PC-9 (cell line): ENCODE measurements at regions not wholly inside any gene's neighbourhood (a gene's known extent, or its start where the extent isn't known, plus 50 kb on each side); places are given as distances from the start of the nearest gene placed in this dataset.

Source experiments
- BruUV-seq: library from RNA; stranded (reverse); fragments of 400-500 nt; replicated peaks from 2 replicates; lab custom pipeline; 2021; lab: Mats Ljungman, UMichigan
- CTCF ChIA-PET: fragments of 300-600 bp; sonication (Branson Sonifier 250); formaldehyde crosslinking; loops from one replicate; lab custom pipeline; 2022; ENCODE audit warnings: antibody characterized with exemption; lab: Charles Lee
- POLR2A ChIA-PET: fragments of 300-600 bp; sonication (Branson Sonifier 250); formaldehyde crosslinking; loops from one replicate; lab custom pipeline; 2022; ENCODE audit warnings: antibody characterized with exemption; ENCODE audit not compliant: unreplicated experiment; lab: Charles Lee
- DNase-seq, 2 experiments: peaks; one replicate each; pipeline versions ENCODE4 v3.0.0 to v3.0.0-alpha.2; 2015 to 2022; ENCODE audit warnings: mixed read lengths in 1 of 2
- H2AFZ ChIP-seq: fragments of 200-600 bp; sonication (generic); 2 replicates; pipeline ENCODE4 v1.8.1; 2017; ENCODE audit warnings: antibody characterized with exemption
- H3F3A ChIP-seq: fragments of 200-600 bp; sonication (generic); 2 replicates; pipeline ENCODE4 v1.8.1; 2017; ENCODE audit warnings: antibody characterized with exemption, mild to moderate bottlenecking, low read depth; ENCODE audit not compliant: insufficient read depth
- H3K27ac ChIP-seq: fragments of 200-600 bp; sonication (generic); 2 replicates; pipeline ENCODE4 v1.6.1; 2016; ENCODE audit warnings: mixed run types
- H3K27me3 ChIP-seq: fragments of 200-600 bp; sonication (generic); 2 replicates; pipeline ENCODE4 v1.6.1; 2016; ENCODE audit warnings: low read depth, mixed run types; ENCODE audit not compliant: insufficient read depth
- H3K36me3 ChIP-seq: fragments of 200-600 bp; sonication (generic); 2 replicates; pipeline ENCODE4 v1.6.1; 2016; ENCODE audit warnings: low read depth, mixed run types
- H3K4me1 ChIP-seq: fragments of 200-600 bp; sonication (generic); replicated peaks from 2 replicates; pipeline ENCODE4 v1.6.1; 2016; ENCODE audit warnings: mixed run types; ENCODE audit not compliant: insufficient read depth
- H3K4me2 ChIP-seq: fragments of 200-600 bp; sonication (generic); 2 replicates; pipeline ENCODE4 v1.6.1; 2017; ENCODE audit warnings: mixed run types
- H3K4me3 ChIP-seq: fragments of 200-600 bp; sonication (generic); 2 replicates; pipeline ENCODE4 v1.6.1; 2016; ENCODE audit warnings: mixed run types
- H3K79me2 ChIP-seq: fragments of 200-600 bp; sonication (generic); 2 replicates; pipeline ENCODE4 v1.6.1; 2017; ENCODE audit warnings: low read depth, mixed run types
- H3K9me2 ChIP-seq: fragments of 200-600 bp; sonication (generic); 2 replicates; pipeline ENCODE4 v1.8.1; 2017; ENCODE audit warnings: mild to moderate bottlenecking; ENCODE audit not compliant: insufficient read depth
- H3K9me3 ChIP-seq: fragments of 200-600 bp; sonication (generic); 2 replicates; pipeline ENCODE4 v1.8.1; 2016; ENCODE audit warnings: low read depth; ENCODE audit not compliant: insufficient read depth
- H4K20me1 ChIP-seq: fragments of 200-600 bp; sonication (generic); 2 replicates; pipeline ENCODE4 v1.8.1; 2017; ENCODE audit not compliant: insufficient read depth
- EZH2 ChIP-seq: fragments of 200-600 bp; sonication (generic); IDR thresholded peaks from 2 replicates; pipeline ENCODE4 v1.8.0; 2017; ENCODE audit warnings: antibody characterized with exemption, low read depth
- intact Hi-C: fragments of 100-400 bp; cut with micrococcal nuclease; formaldehyde crosslinking; loops from one replicate; pipeline ENCODE4 v1.10.0; 2022; ENCODE audit not compliant: unreplicated experiment
- TF ChIP-seq, protein P1 (sequence below): fragments of 200-600 bp; sonication (generic); conservative IDR thresholded peaks from 2 replicates; pipeline ENCODE4 v1.6.1; 2017; ENCODE audit warnings: mixed run types, antibody characterized with exemption, mild to moderate bottlenecking, moderate library complexity

DNA sequence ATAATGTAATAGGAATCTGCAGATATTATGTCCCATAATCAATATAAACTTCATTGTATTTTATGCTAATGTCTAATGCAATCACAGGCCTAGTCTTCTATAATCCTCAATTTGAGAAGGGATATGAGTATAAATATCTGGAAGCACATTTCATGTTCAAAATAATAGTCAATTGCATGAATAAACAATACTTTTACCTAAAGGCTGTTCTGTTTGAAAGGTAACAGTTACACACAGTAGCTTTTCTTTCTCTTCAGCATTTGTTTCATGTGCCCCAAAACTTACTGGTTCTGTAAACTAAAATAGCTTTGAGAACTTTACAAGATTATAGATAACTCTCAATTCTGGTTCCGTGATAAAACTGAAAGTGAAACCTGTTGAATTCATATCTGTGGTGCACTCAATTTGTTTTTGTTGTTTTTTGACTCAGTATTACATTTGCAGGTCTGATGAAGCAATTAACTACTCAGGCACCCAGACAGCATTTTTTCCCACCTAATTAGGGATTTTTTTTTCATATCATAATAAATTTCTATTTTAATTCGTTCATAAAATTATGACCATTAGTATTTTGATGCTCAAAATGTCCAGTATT is 1193.8 kb downstream of the SLITRK1 start:
- no TSS peak for BruUV-seq
- POLR2A ChIA-PET, result no interaction called here

DNA sequence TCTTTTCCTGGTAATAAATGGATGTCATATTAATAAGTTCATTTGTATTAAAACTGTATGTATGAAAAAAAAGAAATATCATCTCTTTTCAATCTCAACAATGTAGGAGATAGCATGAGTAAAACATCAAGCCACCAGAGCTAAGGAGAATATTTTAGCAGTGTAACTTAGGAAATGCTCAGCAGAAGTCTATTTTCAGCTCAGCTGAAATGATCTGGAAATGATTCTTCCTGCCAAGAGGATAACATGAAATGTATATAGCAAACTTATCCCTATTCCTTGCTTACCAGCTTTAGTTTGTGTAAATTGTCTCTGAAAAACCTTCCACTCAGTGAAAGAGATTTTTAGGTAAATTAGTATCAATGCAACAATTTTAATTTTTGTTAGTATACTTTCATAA is 1194.4 kb downstream of the SLITRK1 start:
- Histone ChIP-seq H3K27ac (no peak overlapping the region), H3K79me2 (no peaks in the 10 kb centered on the region), H3K4me2 (peak overlapping the region; percentile 61), H2AFZ (peak overlapping the region; percentile 76), H3K9me2 (no peaks in the 10 kb centered on the region; the same call in 1 of the 2 replicates), H4K20me1 (no peaks in the 10 kb centered on the region), H3K9me3 (no peaks in the 10 kb centered on the region), H3K4me1 (no peaks in the 10 kb centered on the region), H3K4me3 (peak overlapping the region; percentile 48; the same call in 1 of the 2 replicates), H3K36me3 (no peaks in the 10 kb centered on the region), H3F3A (no peaks in the 10 kb centered on the region), H3K27me3 (no peaks in the 10 kb centered on the region)
- no peak for DNase-seq
- no TSS peak for BruUV-seq
- intact Hi-C loops, result no loop called here
- TF ChIP-seq, protein P1, sequence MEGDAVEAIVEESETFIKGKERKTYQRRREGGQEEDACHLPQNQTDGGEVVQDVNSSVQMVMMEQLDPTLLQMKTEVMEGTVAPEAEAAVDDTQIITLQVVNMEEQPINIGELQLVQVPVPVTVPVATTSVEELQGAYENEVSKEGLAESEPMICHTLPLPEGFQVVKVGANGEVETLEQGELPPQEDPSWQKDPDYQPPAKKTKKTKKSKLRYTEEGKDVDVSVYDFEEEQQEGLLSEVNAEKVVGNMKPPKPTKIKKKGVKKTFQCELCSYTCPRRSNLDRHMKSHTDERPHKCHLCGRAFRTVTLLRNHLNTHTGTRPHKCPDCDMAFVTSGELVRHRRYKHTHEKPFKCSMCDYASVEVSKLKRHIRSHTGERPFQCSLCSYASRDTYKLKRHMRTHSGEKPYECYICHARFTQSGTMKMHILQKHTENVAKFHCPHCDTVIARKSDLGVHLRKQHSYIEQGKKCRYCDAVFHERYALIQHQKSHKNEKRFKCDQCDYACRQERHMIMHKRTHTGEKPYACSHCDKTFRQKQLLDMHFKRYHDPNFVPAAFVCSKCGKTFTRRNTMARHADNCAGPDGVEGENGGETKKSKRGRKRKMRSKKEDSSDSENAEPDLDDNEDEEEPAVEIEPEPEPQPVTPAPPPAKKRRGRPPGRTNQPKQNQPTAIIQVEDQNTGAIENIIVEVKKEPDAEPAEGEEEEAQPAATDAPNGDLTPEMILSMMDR, result no peak
- TF ChIP-seq EZH2, result no peak
- POLR2A ChIA-PET, result no interaction called here
- CTCF ChIA-PET, result no interaction called here

More for the DNA sequence above, 1193.8 kb downstream of the SLITRK1 start:
- Histone ChIP-seq H3K9me2 (no peaks in the 10 kb centered on the region; the same call in 1 of the 2 replicates), H3K9me3 (no peaks in the 10 kb centered on the region), H3K4me1 (no peaks in the 10 kb centered on the region), H2AFZ (peak overlapping the region; percentile 76), H3F3A (no peaks in the 10 kb centered on the region), H3K4me2 (peak overlapping the region; percentile 61), H3K36me3 (no peaks in the 10 kb centered on the region), H3K27me3 (no peaks in the 10 kb centered on the region), H3K79me2 (no peaks in the 10 kb centered on the region), H3K4me3 (peak overlapping the region; percentile 48; the same call in 1 of the 2 replicates), H3K27ac (no peak overlapping the region), H4K20me1 (no peaks in the 10 kb centered on the region)
- intact Hi-C loops, result no loop called here
- no peak for TF ChIP-seq EZH2
- TF ChIP-seq, protein P1, result no peak
- peak in 1 of 2 experiments; percentile 35 for DNase-seq
- CTCF ChIA-PET, result no interaction called here

DNA sequence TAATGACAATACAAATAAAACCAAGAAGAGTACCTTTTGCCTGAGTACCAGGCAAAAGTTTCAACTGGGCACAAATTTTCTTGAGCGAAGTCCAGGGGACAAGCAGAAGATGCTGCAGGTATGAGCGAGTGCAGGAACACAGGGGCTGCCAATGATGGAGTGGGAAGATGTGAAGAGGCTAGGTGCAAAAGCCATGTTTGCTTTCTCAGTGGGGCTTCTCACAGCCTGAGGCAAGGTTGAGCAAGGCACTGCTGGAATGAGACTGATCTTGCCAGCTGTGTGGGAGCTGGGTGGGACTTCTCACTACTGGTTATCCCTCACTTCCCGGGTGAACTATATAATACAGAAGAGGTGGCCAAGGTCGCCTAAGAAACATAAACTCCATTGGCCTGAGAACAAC is 1200.7 kb downstream of the SLITRK1 start:
- ChIA-PET POLR2A (no interaction called here), CTCF (no interaction called here)
- Histone ChIP-seq H3K36me3 (no peaks in the 10 kb centered on the region), H3K4me2 (no peak overlapping the region), H4K20me1 (no peaks in the 10 kb centered on the region), H3K9me3 (no peaks in the 10 kb centered on the region), H3K4me3 (no peak overlapping the region), H3K4me1 (no peaks in the 10 kb centered on the region), H3K9me2 (no peaks in the 10 kb centered on the region), H3K27me3 (no peaks in the 10 kb centered on the region), H3F3A (no peaks in the 10 kb centered on the region), H3K27ac (no peak overlapping the region), H2AFZ (no peak overlapping the region), H3K79me2 (no peaks in the 10 kb centered on the region)
- no TSS peak for BruUV-seq
- intact Hi-C loops, result no loop called here
- DNase-seq, result no peak
- TF ChIP-seq, protein P1, result no peak
- no peak for TF ChIP-seq EZH2
